Muscle of arm (tissue), 1 donor: ENCODE measurements at regions not wholly inside any gene's neighbourhood (a gene's known extent, or its start where the extent isn't known, plus 50 kb on each side); places are given as distances from the start of the nearest gene placed in this dataset.

Experiments used
- DNase-seq: peaks from one replicate; pipeline ENCODE4 v3.0.0-alpha.2; 2013

DNA sequence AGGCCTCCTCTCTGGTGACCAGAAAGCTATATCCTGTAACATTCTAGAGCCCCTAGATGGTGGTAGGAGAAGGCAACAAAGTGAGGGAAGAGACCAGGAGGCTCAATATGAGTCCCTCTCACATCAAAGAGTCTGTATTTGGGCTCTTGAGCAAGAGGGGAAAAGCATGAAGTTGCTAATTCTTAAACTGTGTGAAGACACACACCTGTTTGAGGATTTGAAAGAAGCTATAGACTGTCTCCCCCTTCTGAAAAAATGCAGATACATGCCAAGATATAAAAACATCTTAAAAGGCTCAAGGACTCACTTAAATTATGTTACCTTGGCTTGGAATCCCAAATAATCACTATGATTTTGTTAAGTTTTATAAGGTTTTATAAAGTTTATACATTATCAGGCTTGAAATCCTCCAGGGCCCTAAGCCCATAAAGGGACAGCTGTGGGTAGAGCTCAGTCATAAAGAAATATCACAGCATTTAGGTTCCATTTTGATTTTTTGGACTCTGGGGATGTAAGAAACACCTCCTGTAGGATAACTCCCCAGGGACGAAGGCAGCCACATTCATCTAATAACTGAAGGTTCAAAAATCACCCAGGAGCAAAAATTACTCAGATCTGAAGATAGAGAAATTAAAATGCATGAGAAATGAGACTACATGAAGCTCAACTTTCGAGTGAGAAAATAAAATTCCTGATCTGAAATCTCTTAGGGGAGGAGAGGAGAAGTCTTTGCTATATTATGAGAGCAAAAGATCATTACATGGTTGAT is 136.1 kb upstream of the LGALSL start:
- no peak for DNase-seq

DNA sequence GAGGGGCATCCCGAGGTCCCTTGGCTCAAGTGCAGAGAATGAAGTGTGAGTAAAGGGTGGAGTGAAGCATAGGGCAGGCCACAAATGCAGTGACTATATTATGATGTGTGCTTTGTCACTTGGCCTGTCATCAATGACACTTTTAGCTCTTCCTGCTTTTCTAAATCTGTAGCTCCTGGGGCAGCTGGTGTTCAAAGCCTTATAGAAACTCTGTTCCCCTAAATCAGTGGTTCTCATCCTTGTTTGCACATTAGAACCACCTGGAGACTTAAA is 135.6 kb upstream of the LGALSL start:
- DNase-seq: no peak

DNA sequence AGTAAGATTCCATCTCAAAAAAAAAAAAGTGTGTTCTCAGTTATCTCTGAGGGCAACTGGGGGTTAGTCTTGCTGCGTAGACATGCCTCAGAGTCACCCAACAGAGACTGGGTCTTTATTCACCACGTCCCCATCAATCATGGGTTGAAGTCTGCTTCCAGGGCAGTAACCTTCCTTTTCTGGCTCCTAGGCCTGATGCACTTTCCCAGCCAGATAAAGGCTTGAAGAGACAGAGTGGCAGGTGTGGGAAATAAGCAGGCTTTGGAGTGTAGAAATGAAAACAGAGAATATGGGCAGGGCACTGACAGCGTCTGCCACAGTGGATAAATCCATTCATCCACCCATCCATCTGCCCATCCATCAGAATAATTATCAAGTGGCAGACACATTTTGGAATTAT is 134.1 kb upstream of the LGALSL start:
- DNase-seq: no peak

DNA sequence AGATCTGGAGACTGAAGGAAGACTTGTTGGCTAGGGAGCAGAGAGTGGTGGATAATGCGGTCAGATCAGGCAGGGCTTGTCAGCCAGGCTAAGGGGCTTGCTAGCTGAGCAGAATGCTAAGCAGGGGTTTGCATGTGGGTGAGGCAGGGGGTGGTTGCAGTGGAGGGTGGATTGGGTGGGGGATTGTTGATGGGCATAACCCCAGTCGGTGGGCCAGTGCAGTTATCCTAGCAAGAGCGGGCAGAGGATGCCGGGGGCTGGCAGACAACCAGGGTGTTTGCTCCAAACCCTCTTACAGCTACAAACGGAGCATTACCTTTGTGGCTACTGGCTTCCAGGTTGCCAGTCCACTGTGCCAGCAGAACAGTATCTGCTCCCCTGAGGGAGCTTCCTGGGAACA is 131.5 kb upstream of the LGALSL start:
- DNase-seq: no peak

DNA sequence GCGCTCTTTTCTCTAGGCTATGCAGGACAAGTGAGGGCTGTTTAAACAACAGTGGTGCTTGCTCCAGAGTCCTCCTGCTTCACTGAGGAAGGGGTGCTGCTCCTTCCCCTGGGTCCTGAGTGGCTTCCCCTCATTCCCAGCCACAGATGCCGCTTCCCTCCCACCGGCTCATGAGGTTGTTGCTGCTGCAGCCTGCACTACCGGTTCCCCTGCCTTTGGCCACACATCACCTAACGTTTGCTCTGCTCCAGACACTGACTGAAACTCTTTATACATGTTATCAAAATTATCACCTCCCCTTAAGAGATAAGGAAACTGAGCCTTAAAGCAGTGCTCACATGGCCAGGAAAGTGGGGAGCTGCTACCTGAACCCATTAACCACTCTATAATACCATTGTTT is 130.8 kb upstream of the LGALSL start:
- DNase-seq: no peak

- DNase-seq: no peak
Measured at GRCh38 chr2:64324746-64325410, 129.1 kb upstream of the LGALSL start.

GRCh38 chr2:64325477-64325851 is 128.5 kb upstream of the LGALSL start:
- no peak for DNase-seq

- no peak for DNase-seq
Measured at GRCh38 chr2:64325852-64326577, 127.9 kb upstream of the LGALSL start.

GRCh38 chr2:64326578-64327050 is 127.3 kb upstream of the LGALSL start:
- DNase-seq: no peak

DNA sequence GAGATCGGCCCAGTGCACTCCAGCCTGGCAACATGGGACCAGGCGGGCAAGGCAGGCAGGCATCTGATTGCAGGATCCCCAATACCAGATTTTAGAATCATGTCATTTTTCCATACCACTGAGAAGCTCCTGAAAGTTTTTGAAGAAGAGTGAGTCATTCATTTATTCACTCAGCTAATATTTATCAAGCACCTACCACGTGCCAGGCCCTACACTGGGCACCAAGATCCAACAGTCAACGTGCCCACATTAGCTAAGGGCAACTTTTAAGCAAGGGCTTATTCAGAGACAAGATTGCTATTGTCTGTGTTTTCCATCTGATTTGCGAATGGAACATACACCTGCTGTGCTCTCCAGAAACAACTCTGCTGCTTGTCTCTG is 126.8 kb upstream of the LGALSL start:
- DNase-seq: no peak

DNA sequence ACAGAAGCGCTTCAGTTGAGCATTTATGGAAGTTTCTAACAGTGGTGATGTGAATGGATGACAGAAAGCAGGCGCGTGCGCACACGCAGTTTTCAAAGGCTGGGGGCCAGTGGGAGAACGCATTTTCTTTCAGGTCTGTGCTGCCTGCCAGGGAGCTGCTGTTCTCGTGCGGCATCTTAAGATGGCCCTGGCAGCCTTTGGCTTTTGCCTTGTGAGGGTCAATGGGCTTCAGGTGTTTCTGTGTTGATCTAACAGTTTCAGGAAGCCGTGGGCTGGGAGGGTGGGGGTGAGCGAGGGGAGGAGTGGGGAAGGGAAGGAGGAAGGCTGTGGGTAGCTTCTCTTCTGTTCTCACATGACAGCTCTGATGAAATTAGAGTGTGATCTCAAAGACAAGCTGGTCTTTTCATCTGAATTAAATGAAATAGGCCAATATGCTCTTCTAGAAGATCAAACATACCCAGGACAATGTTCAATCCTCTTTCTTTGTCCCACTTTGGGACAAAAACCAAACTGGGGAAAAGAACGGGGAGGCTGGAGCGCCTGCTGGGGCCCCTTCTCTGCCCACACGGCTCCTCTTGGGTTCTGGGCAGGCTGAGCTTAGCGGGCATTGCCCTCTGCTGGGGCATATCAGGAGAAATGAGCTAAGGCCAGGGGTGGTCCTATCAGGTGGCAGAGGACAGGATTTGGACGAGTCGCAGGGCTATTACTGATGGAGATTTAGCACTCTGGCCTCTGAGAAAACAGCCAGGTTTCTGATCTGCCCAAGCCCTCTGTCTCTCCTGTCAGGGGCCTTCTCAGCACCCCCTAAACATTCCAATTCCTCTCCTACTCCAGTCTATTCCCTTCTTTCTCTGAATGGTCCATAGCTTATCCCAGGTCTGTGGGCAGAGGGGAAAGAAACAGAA is 126.2 kb upstream of the LGALSL start:
- peak; percentile 25 for DNase-seq

- no peak for DNase-seq
Measured at GRCh38 chr2:64328415-64328722, 125.6 kb upstream of the LGALSL start.

DNA sequence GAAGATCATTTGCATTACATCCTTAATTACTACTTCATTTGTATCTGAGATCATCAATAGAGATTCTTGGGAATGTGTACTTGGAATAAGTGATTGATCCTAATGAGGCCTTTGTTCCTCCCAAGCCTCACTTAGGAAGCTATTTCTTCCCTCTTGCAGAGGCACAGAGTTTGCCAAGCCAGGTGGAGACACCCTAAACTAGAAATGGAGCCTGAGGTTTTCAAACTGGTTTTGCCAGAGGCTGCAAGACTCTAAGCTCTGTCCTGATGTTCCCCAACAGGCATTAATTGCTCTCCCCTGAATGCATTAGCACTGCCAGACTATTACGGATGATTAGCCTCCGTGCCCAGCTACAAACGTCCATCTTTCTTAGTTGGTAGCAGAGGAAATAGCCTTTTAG is 125.2 kb upstream of the LGALSL start:
- DNase-seq: no peak

GRCh38 chr2:64329848-64330247 is 124.1 kb upstream of the LGALSL start:
- peak; percentile 16 for DNase-seq

DNA sequence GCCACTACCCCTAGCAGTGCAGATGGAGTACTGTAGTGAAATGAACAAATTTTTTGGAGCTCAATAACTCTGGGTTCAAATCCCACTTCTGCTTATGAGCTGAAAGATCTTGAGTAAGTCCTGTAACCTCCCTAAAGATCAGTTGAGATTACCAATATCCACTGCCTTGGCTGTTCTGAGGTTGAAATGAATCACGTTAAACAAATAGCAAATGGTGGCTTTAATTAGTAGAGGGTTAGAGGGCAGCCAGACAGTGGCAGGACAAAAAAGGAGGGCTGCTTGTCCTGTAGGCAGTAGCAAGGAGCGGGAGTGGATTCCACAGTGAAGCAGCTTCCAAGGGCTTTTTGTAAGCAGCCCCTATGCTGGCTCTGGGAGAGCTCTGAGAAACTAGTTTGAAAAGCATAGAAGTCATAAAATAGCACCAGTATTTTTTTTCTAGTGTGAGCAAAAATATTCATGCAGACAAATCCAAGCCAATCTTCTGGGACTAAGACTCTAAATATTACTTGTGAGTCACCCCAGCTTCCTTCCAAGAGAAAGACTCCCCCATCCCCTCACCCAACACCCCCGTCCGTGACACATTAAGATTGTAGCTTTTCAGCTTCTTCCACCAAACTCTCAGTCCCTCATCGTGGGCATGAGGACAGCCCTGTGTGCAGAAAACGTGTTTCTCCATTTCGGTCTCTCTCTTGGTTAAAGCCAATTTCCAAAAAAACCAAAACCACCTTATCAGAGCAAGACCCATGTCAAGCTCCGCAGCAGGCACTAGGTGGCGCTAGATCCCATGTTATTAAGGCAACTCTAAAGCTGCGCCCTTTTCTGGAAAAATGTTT is 123.5 kb upstream of the LGALSL start:
- peak; percentile 94 for DNase-seq

DNA sequence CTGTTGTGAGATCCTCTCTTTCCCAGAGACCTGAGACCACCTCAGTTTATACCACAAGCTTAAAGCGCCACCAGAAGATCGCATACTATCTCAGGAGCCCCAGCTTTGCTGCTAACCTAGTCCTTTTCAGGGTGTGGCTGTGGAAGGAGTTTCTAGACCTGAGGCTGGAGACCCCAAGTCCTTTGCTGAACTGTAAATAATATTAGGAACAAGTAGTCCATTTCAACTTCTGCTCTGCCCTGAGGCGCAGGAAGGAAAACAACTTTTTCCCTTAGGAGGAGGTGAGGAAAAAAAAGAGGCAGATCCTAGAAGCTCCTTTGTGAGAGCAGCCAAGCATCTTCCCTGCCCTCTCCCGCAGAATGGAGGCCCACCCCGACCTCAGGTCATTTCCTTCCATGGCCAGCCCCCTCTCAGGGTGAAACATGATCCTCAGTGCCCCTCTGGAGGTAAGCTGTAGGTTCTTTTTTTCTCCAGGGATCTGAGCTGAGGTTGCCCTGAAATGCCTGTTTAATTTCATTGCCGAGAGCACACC is 122.8 kb upstream of the LGALSL start:
- DNase-seq: no peak

GRCh38 chr2:64331849-64332699 is 121.9 kb upstream of the LGALSL start:
- no peak for DNase-seq

DNA sequence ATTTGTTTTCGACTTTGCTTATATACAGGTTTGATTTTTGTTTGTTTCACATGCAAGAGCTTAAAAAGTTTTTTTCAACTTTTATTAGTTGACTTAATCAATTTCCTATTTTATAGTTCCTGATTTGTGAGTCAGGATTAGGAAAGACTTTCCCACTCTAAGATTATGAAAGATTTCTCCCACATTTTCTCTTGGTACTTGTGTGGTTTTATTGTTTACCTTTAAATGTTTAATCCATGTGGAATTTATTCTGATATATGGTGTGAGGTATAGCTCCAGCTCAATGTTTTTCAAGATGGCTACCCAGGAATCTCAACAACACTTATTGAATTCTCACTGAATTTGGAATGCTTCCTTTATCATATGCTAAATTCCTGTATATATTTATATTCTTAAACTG is 117.8 kb upstream of the LGALSL start:
- DNase-seq: no peak

DNA sequence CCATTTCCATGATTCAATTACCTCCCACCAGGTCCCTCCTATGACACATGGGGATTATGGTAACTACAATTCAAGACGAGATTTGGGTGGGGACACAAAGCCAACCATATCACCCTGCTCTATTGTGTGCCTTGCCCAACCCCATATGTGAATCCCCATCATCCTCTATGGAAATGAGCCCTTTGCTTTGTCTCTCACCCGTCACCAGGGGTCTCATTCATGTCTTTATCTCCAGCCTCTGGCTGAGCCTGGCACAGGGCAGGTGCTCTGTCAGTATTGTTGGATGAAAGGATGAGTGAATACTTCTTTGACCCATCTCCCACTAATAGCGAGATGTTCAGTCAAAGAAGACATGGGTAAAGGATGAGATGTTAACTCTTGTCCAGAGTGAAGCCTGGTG is 116.6 kb upstream of the LGALSL start:
- no peak for DNase-seq

DNA sequence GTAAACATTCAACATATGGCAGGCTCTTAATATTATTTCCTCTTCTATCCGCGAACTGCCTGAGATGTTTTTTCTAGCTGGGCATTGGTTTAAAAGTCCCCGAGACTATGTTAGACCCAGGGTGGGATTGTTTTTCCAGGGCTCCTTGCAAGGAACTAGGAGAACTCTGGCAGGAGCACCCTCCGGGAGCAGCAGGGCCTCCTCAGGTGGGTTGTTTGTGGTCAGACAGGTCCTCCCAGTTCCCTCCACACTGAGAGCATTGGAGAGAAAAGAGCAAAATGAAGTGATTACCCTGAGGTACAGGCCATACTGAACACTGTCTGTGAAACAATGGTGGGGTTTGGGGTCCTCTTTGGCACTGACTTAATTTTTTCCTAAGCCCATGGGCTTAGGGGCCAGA is 115.9 kb upstream of the LGALSL start:
- DNase-seq: no peak
